Non-pigmented ciliary epithelial cell (primary cell): ENCODE measurements at regions not wholly inside any gene's neighbourhood (a gene's known extent, or its start where the extent isn't known, plus 50 kb on each side); places are given as distances from the start of the nearest gene placed in this dataset.
"Not testable (repeated sequence)": the region's sequence is repeated elsewhere in the genome, so short reads cannot be mapped to it uniquely, and the experiment has no call there.

Experiments
- DNase-seq: peaks from one replicate; pipeline ENCODE4 v3.0.0-alpha.2; 2010; ENCODE audit warnings: low read depth

GRCh38 chr14:65972346-65972870 lies 513.8 kb upstream of the CCDC196 start:
- DNase-seq, result no peak

- peak; percentile 54 for DNase-seq
These were observed 513.3 kb upstream of the CCDC196 start for GRCh38 chr14:65972891-65973290.

- DNase-seq, result no peak
These were observed 510.3 kb upstream of the CCDC196 start for GRCh38 chr14:65975865-65976264.

- no peak for DNase-seq
These were observed 509.3 kb upstream of the CCDC196 start for GRCh38 chr14:65976761-65977404.

GRCh38 chr14:65981192-65981843 lies 504.9 kb upstream of the CCDC196 start:
- DNase-seq, result no peak

- no peak for DNase-seq
These were observed 500.1 kb upstream of the CCDC196 start for GRCh38 chr14:65986041-65986440.

- DNase-seq, result no peak
These were observed 496.2 kb upstream of the CCDC196 start for GRCh38 chr14:65989981-65990380.

GRCh38 chr14:65991104-65991503 lies 495.1 kb upstream of the CCDC196 start:
- no peak for DNase-seq

- not testable (repeated sequence) for DNase-seq
These were observed 494.2 kb upstream of the CCDC196 start for GRCh38 chr14:65991935-65992334.

GRCh38 chr14:65993103-65993502 lies 493.1 kb upstream of the CCDC196 start:
- no peak for DNase-seq

GRCh38 chr14:65993996-65994395 lies 492.2 kb upstream of the CCDC196 start:
- DNase-seq, result no peak

GRCh38 chr14:65997347-65997746 lies 488.8 kb upstream of the CCDC196 start:
- no peak for DNase-seq

GRCh38 chr14:65999865-66000264 lies 486.3 kb upstream of the CCDC196 start:
- DNase-seq, result no peak

GRCh38 chr14:66000766-66001165 lies 485.4 kb upstream of the CCDC196 start:
- DNase-seq, result no peak

- no peak for DNase-seq
These were observed 484.8 kb upstream of the CCDC196 start for GRCh38 chr14:66001356-66001755.

GRCh38 chr14:66003082-66003730 lies 483.0 kb upstream of the CCDC196 start:
- DNase-seq, result no peak

- DNase-seq, result no peak
These were observed 480.2 kb upstream of the CCDC196 start for GRCh38 chr14:66005900-66006434.

GRCh38 chr14:66008631-66009030 lies 477.5 kb upstream of the CCDC196 start:
- no peak for DNase-seq

- peak; percentile 66 for DNase-seq
These were observed 477.1 kb upstream of the CCDC196 start for GRCh38 chr14:66009089-66009488.

- DNase-seq, result no peak
These were observed 475.5 kb upstream of the CCDC196 start for GRCh38 chr14:66010695-66011094.

GRCh38 chr14:66011855-66012254 lies 474.3 kb upstream of the CCDC196 start:
- no peak for DNase-seq

- DNase-seq, result not testable (repeated sequence)
These were observed 472.6 kb upstream of the CCDC196 start for GRCh38 chr14:66013607-66014006.
